Endodermal cell (in vitro differentiated cells): ENCODE measurements at regions not wholly inside any gene's neighbourhood (a gene's known extent, or its start where the extent isn't known, plus 50 kb on each side); places are given as distances from the start of the nearest gene placed in this dataset.
A peak's percentile ranks its signal among the peaks of the same experiment; 100 is the strongest.

Source experiments
- DNase-seq: peaks from one replicate; pipeline ENCODE4 v3.0.0-alpha.2; 2017
- H3K27ac ChIP-seq: 2 replicates; pipeline ENCODE4 v1.5.1; 2013; ENCODE audit warnings: mild to moderate bottlenecking, low read depth, low read length, moderate library complexity
- H3K27me3 ChIP-seq: 2 replicates; pipeline ENCODE4 v1.6.1; 2013; ENCODE audit warnings: mild to moderate bottlenecking, low read length, moderate library complexity; ENCODE audit not compliant: insufficient read depth, control insufficient read depth, poor library complexity, severe bottlenecking
- H3K36me3 ChIP-seq: 2 replicates; pipeline ENCODE4 v1.7.0; 2013; ENCODE audit warnings: mild to moderate bottlenecking, low read length, moderate library complexity; ENCODE audit not compliant: control insufficient read depth, insufficient read depth
- H3K4me1 ChIP-seq: one replicate; pipeline ENCODE4 v1.7.0; 2013; ENCODE audit warnings: low read length; ENCODE audit not compliant: control insufficient read depth, insufficient read depth
- H3K4me3 ChIP-seq: 2 replicates; pipeline ENCODE4 v1.5.1; 2013; ENCODE audit warnings: mild to moderate bottlenecking, low read length, moderate library complexity
- H3K9ac ChIP-seq: 2 replicates; pipeline ENCODE4 v1.6.1; 2013; ENCODE audit warnings: mild to moderate bottlenecking, low read length, moderate library complexity; ENCODE audit not compliant: poor library complexity, severe bottlenecking; ENCODE audit errors: extremely low read depth
- H3K9me3 ChIP-seq: 2 replicates; pipeline ENCODE4 v1.6.1; 2013; ENCODE audit warnings: mild to moderate bottlenecking, low read length, moderate library complexity; ENCODE audit not compliant: control insufficient read depth
- H3K27ac Mint-ChIP-seq: 2 replicates; pipeline ENCODE4 v1.8.0; 2020; ENCODE audit warnings: mixed read lengths
- H3K27me3 Mint-ChIP-seq: 2 replicates; pipeline ENCODE4 v1.8.0; 2021; ENCODE audit warnings: mild to moderate bottlenecking, mixed read lengths; ENCODE audit not compliant: insufficient read depth
- H3K36me3 Mint-ChIP-seq: 2 replicates; pipeline ENCODE4 v1.8.0; 2020; ENCODE audit warnings: low read depth, mixed read lengths
- H3K4me1 Mint-ChIP-seq: 2 replicates; pipeline ENCODE4 v1.8.0; 2020; ENCODE audit warnings: mixed read lengths
- H3K4me3 Mint-ChIP-seq: 2 replicates; pipeline ENCODE4 v1.8.0; 2020; ENCODE audit warnings: mild to moderate bottlenecking, moderate library complexity, mixed read lengths
- H3K9me3 Mint-ChIP-seq: 2 replicates; pipeline ENCODE4 v1.8.0; 2020; ENCODE audit warnings: mild to moderate bottlenecking, mixed read lengths
- CTCF ChIP-seq: fragments of 200-600 bp; sonication (generic); conservative IDR thresholded peaks from 2 replicates; pipeline ENCODE4 v1.5.0; 2021; ENCODE audit warnings: antibody characterized with exemption, mild to moderate bottlenecking
- WGBS, 2 experiments: methylation state at CpG; one replicate each; pipeline versions ENCODE4 v1.1.5 to v1.1.7; 2013; ENCODE audit warnings: missing lambda C conversion rate in 2 of 2, mixed read lengths in 1 of 2; ENCODE audit not compliant: insufficient coverage in 1 of 2, insufficient read length in 1 of 2; 5-methylcytosine and 5-hydroxymethylcytosine counted together

DNA sequence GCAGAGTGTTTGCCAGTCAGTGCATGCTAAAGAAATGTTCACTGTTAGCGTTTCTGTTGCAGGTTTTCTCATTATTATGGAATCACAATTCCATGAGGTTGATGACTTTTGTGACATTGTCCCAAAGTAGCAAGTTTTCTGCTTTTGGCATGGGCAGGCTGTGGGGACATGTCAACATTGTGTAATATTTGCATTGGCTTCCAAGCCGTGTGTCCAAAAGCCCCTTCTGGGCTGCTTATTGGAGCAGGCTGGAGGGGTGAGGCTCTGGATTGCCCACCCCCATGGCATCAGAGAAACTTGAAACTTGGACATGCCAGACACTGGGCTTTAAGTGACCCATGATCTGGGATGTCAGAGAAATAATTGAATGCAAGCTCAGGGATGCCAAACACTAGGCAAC is 90.7 kb downstream of the RTL9 start:
- 79% methylated on average over 2 of the region's 2 CpGs; no CpG with 5 or more reads in 1 of the 2 experiments for WGBS, 2 experiments

DNA sequence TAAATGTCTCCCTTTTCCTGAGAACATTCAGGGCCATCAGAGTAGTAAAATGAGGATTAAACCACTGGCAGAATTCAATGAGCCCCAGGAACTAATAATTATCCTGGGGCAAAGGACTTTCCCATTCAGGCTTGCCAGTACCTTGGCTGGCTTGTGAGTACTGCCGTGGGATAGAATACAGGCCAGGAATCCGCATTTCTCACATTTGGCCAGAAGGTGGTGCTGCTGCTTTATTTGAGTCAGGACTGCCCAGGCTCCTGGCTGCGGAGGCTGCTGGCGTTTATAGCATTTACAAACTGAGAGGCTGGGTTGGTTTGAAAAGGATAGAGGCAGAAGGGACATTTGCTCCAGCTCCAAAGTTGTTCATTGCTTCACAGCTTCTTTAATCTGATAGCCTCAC is 91.4 kb downstream of the RTL9 start:
- no peak overlapping the region for H3K4me3 Mint-ChIP-seq
- Histone ChIP-seq H3K4me3 (no peak overlapping the region), H3K27ac (no peak overlapping the region), H3K36me3 (no peaks in the 10 kb centered on the region), H3K9ac (no peak overlapping the region), H3K9me3 (no peaks in the 10 kb centered on the region), H3K27me3 (peaks cover 22% of the 10 kb centered on the region), H3K4me1 (no peaks in the 10 kb centered on the region)
- H3K27ac Mint-ChIP-seq, result no peak overlapping the region
- peaks cover 13% of the 10 kb centered on the region for H3K4me1 Mint-ChIP-seq
- H3K9me3 Mint-ChIP-seq, result no peaks in the 10 kb centered on the region
- no peaks in the 10 kb centered on the region for H3K36me3 Mint-ChIP-seq
- WGBS, 2 experiments, result 0 to 5% methylated on average over 1 to 4 of the region's 4 CpGs
- H3K27me3 Mint-ChIP-seq, result peaks cover 57% of the 10 kb centered on the region
- DNase-seq, result peak; percentile 94
- peak; percentile 94 for TF ChIP-seq CTCF

More for the DNA sequence above, 90.7 kb downstream of the RTL9 start:
- H3K36me3 ChIP-seq, result no peaks in the 10 kb centered on the region
- Mint-ChIP-seq H3K4me1 (peaks cover 17% of the 10 kb centered on the region), H3K36me3 (no peaks in the 10 kb centered on the region), H3K27me3 (peaks cover 55% of the 10 kb centered on the region), H3K4me3 (no peak overlapping the region), H3K27ac (no peak overlapping the region), H3K9me3 (no peaks in the 10 kb centered on the region)
- H3K27ac ChIP-seq, result no peak overlapping the region
- no peaks in the 10 kb centered on the region for H3K4me1 ChIP-seq
- H3K9ac ChIP-seq, result no peak overlapping the region
- H3K4me3 ChIP-seq, result no peak overlapping the region
- H3K27me3 ChIP-seq, result peaks cover 22% of the 10 kb centered on the region
- TF ChIP-seq CTCF, result no peak
- DNase-seq, result no peak
- no peaks in the 10 kb centered on the region for H3K9me3 ChIP-seq

DNA sequence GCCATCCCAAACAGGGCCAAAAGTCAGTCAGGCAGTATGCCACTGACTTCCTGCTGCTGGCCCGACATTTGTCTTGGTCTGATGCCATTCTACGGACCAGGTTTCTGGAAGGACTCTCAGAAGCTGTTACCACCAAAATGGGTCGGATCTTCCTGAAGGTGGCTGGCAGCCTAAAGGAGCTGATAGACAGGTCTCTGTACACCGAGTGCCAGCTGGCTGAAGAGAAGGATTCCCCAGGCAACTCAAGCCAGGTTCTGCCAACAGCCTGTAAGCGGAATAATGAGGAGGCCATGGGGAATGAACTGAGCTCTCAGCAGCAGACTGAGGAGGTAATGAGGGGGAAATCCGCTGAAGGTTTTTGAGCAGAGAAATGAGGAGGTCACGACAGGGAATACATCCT is 95.7 kb downstream of the RTL9 start:
- Mint-ChIP-seq H3K4me3 (no peak overlapping the region), H3K27me3 (peaks cover 89% of the 10 kb centered on the region), H3K9me3 (no peaks in the 10 kb centered on the region), H3K4me1 (peaks cover 8% of the 10 kb centered on the region), H3K36me3 (no peaks in the 10 kb centered on the region), H3K27ac (no peak overlapping the region)
- Histone ChIP-seq H3K27ac (no peak overlapping the region), H3K4me1 (no peaks in the 10 kb centered on the region), H3K36me3 (no peaks in the 10 kb centered on the region), H3K27me3 (peaks cover 52% of the 10 kb centered on the region), H3K9me3 (no peaks in the 10 kb centered on the region), H3K9ac (no peak overlapping the region), H3K4me3 (no peak overlapping the region)
- 91 to 96% methylated on average over 4 to 7 of the region's 7 CpGs for WGBS, 2 experiments
- no peak for TF ChIP-seq CTCF
- DNase-seq, result no peak
